ENCODE measurements at regions not wholly inside any gene's neighbourhood (a gene's known extent, or its start where the extent isn't known, plus 50 kb on each side); places are given as distances from the start of the nearest gene placed in this dataset.

GRCh38 chr11:69563946-69564775 is 76.8 kb upstream of the CCND1 start:
- H3K4me1 Mint-ChIP-seq (ENCODE audit: low read depth): peaks cover 3% of the 10 kb centered on the region
- peaks cover 45% of the 10 kb centered on the region for H3K27me3 Mint-ChIP-seq
- H3K36me3 Mint-ChIP-seq (ENCODE audit: low read depth): no peaks in the 10 kb centered on the region
- H3K9me3 Mint-ChIP-seq: no peaks in the 10 kb centered on the region
- no peak overlapping the region for H3K27ac Mint-ChIP-seq
- H3K4me3 Mint-ChIP-seq: no peak overlapping the region

GRCh38 chr11:69566001-69566400 is 75.0 kb upstream of the CCND1 start:
- Mint-ChIP-seq H3K36me3 (ENCODE audit: low read depth) (no peaks in the 10 kb centered on the region), H3K9me3 (no peaks in the 10 kb centered on the region), H3K27ac (no peak overlapping the region), H3K4me3 (no peak overlapping the region), H3K4me1 (ENCODE audit: low read depth) (no peaks in the 10 kb centered on the region), H3K27me3 (peaks cover 32% of the 10 kb centered on the region)

GRCh38 chr11:69567951-69568808 is 72.8 kb upstream of the CCND1 start:
- H3K36me3 Mint-ChIP-seq (ENCODE audit: low read depth): no peaks in the 10 kb centered on the region
- no peaks in the 10 kb centered on the region for H3K9me3 Mint-ChIP-seq
- peaks cover 23% of the 10 kb centered on the region for H3K27me3 Mint-ChIP-seq
- no peak overlapping the region for H3K27ac Mint-ChIP-seq
- H3K4me1 Mint-ChIP-seq (ENCODE audit: low read depth): no peaks in the 10 kb centered on the region
- no peak overlapping the region for H3K4me3 Mint-ChIP-seq

- no peaks in the 10 kb centered on the region for H3K9me3 Mint-ChIP-seq
- no peak overlapping the region for H3K4me3 Mint-ChIP-seq
- H3K27me3 Mint-ChIP-seq: peaks cover 24% of the 10 kb centered on the region
- no peaks in the 10 kb centered on the region for H3K36me3 Mint-ChIP-seq (ENCODE audit: low read depth)
- H3K4me1 Mint-ChIP-seq (ENCODE audit: low read depth): no peaks in the 10 kb centered on the region
- H3K27ac Mint-ChIP-seq: no peak overlapping the region
Observed at GRCh38 chr11:69568809-69569097, 72.2 kb upstream of the CCND1 start.

GRCh38 chr11:69569306-69570200 is 71.4 kb upstream of the CCND1 start:
- Mint-ChIP-seq H3K27ac (no peak overlapping the region), H3K4me1 (ENCODE audit: low read depth) (no peaks in the 10 kb centered on the region), H3K36me3 (ENCODE audit: low read depth) (no peaks in the 10 kb centered on the region), H3K27me3 (peaks cover 24% of the 10 kb centered on the region), H3K4me3 (no peak overlapping the region), H3K9me3 (no peaks in the 10 kb centered on the region)

GRCh38 chr11:69572233-69572860 is 68.6 kb upstream of the CCND1 start:
- no peak overlapping the region for H3K4me3 Mint-ChIP-seq

GRCh38 chr11:69572861-69573260 is 68.1 kb upstream of the CCND1 start:
- no peaks in the 10 kb centered on the region for H3K9me3 Mint-ChIP-seq
- H3K4me1 Mint-ChIP-seq (ENCODE audit: low read depth): no peaks in the 10 kb centered on the region
- H3K27me3 Mint-ChIP-seq: peaks cover 34% of the 10 kb centered on the region
- H3K36me3 Mint-ChIP-seq (ENCODE audit: low read depth): no peaks in the 10 kb centered on the region
- no peak overlapping the region for H3K4me3 Mint-ChIP-seq
- H3K27ac Mint-ChIP-seq: no peak overlapping the region

More at GRCh38 chr11:69572233-69572860, 68.6 kb upstream of the CCND1 start:
- H3K27ac Mint-ChIP-seq: no peak overlapping the region
- no peaks in the 10 kb centered on the region for H3K4me1 Mint-ChIP-seq (ENCODE audit: low read depth)
- H3K27me3 Mint-ChIP-seq: peaks cover 30% of the 10 kb centered on the region
- H3K9me3 Mint-ChIP-seq: no peaks in the 10 kb centered on the region
- H3K36me3 Mint-ChIP-seq (ENCODE audit: low read depth): no peaks in the 10 kb centered on the region

GRCh38 chr11:69573761-69574607 is 67.0 kb upstream of the CCND1 start:
- no peak overlapping the region for H3K27ac Mint-ChIP-seq
- H3K36me3 Mint-ChIP-seq (ENCODE audit: low read depth): no peaks in the 10 kb centered on the region
- H3K9me3 Mint-ChIP-seq: no peaks in the 10 kb centered on the region
- no peaks in the 10 kb centered on the region for H3K4me1 Mint-ChIP-seq (ENCODE audit: low read depth)
- no peak overlapping the region for H3K4me3 Mint-ChIP-seq
- H3K27me3 Mint-ChIP-seq: peaks cover 30% of the 10 kb centered on the region

GRCh38 chr11:69574608-69575255 is 66.2 kb upstream of the CCND1 start:
- no peaks in the 10 kb centered on the region for H3K36me3 Mint-ChIP-seq (ENCODE audit: low read depth)
- H3K9me3 Mint-ChIP-seq: no peaks in the 10 kb centered on the region
- H3K4me3 Mint-ChIP-seq: no peak overlapping the region
- H3K27ac Mint-ChIP-seq: no peak overlapping the region
- no peaks in the 10 kb centered on the region for H3K4me1 Mint-ChIP-seq (ENCODE audit: low read depth)
- peaks cover 27% of the 10 kb centered on the region for H3K27me3 Mint-ChIP-seq

GRCh38 chr11:69575296-69576068 is 65.5 kb upstream of the CCND1 start:
- H3K4me1 Mint-ChIP-seq (ENCODE audit: low read depth): no peaks in the 10 kb centered on the region
- no peak overlapping the region for H3K27ac Mint-ChIP-seq
- no peaks in the 10 kb centered on the region for H3K36me3 Mint-ChIP-seq (ENCODE audit: low read depth)
- H3K4me3 Mint-ChIP-seq: no peak overlapping the region
- peaks cover 27% of the 10 kb centered on the region for H3K27me3 Mint-ChIP-seq
- no peaks in the 10 kb centered on the region for H3K9me3 Mint-ChIP-seq

GRCh38 chr11:69576069-69576782 is 64.7 kb upstream of the CCND1 start:
- peaks cover 27% of the 10 kb centered on the region for H3K27me3 Mint-ChIP-seq
- H3K4me1 Mint-ChIP-seq (ENCODE audit: low read depth): no peaks in the 10 kb centered on the region
- H3K36me3 Mint-ChIP-seq (ENCODE audit: low read depth): no peaks in the 10 kb centered on the region
- no peaks in the 10 kb centered on the region for H3K9me3 Mint-ChIP-seq
- H3K27ac Mint-ChIP-seq: no peak overlapping the region
- H3K4me3 Mint-ChIP-seq: no peak overlapping the region

- Mint-ChIP-seq H3K9me3 (no peaks in the 10 kb centered on the region), H3K36me3 (ENCODE audit: low read depth) (no peaks in the 10 kb centered on the region), H3K4me1 (ENCODE audit: low read depth) (no peaks in the 10 kb centered on the region), H3K4me3 (no peak overlapping the region), H3K27me3 (peaks cover 22% of the 10 kb centered on the region), H3K27ac (no peak overlapping the region)
Observed at GRCh38 chr11:69578167-69578566, 62.8 kb upstream of the CCND1 start.
